DMS53 treated with DMSO at 0.1 percent for 48 hours (cell line): ENCODE measurements at regions not wholly inside any gene's neighbourhood (a gene's known extent, or its start where the extent isn't known, plus 50 kb on each side); places are given as distances from the start of the nearest gene placed in this dataset.
"Not testable (repeated sequence)": the region's sequence is repeated elsewhere in the genome, so short reads cannot be mapped to it uniquely, and the experiment has no call there.

Source experiments
- DNase-seq: peaks from one replicate; lab custom pipeline; 2025; ENCODE audit not compliant: unreplicated experiment; lab: John Stamatoyannopoulos, UW

GRCh38 chr5:25570067-25570583, 925.3 kb upstream of the CDH10 start:
- no peak for DNase-seq

- no peak for DNase-seq
Measured at GRCh38 chr5:25568989-25569625, 924.3 kb upstream of the CDH10 start.

- DNase-seq, result no peak
Measured at GRCh38 chr5:25568294-25568693, 923.5 kb upstream of the CDH10 start.

- DNase-seq, result no peak
Measured at GRCh38 chr5:25567881-25568280, 923.1 kb upstream of the CDH10 start.

GRCh38 chr5:25562656-25563055, 917.9 kb upstream of the CDH10 start:
- DNase-seq, result no peak

GRCh38 chr5:25554077-25554476, 909.3 kb upstream of the CDH10 start:
- DNase-seq, result no peak

GRCh38 chr5:25552871-25553481, 908.2 kb upstream of the CDH10 start:
- no peak for DNase-seq

- no peak for DNase-seq
Measured at GRCh38 chr5:25550793-25551192, 906.0 kb upstream of the CDH10 start.

GRCh38 chr5:25544652-25545249, 900.0 kb upstream of the CDH10 start:
- DNase-seq, result peak; percentile 83

- DNase-seq, result no peak
Measured at GRCh38 chr5:25540628-25541027, 895.9 kb upstream of the CDH10 start.

GRCh38 chr5:25539536-25539935, 894.8 kb upstream of the CDH10 start:
- DNase-seq, result no peak

GRCh38 chr5:25536461-25536860, 891.7 kb upstream of the CDH10 start:
- DNase-seq, result not testable (repeated sequence)

GRCh38 chr5:25516141-25516540, 871.4 kb upstream of the CDH10 start:
- no peak for DNase-seq

- DNase-seq, result no peak
Measured at GRCh38 chr5:25515525-25515924, 870.7 kb upstream of the CDH10 start.

GRCh38 chr5:25510692-25511091, 865.9 kb upstream of the CDH10 start:
- DNase-seq, result not testable (repeated sequence)

GRCh38 chr5:25508011-25508410, 863.2 kb upstream of the CDH10 start:
- not testable (repeated sequence) for DNase-seq

- no peak for DNase-seq
Measured at GRCh38 chr5:25500635-25501034, 855.9 kb upstream of the CDH10 start.

GRCh38 chr5:25489834-25490538, 845.2 kb upstream of the CDH10 start:
- no peak for DNase-seq

- DNase-seq, result no peak
Measured at GRCh38 chr5:25488119-25488518, 843.3 kb upstream of the CDH10 start.

- no peak for DNase-seq
Measured at GRCh38 chr5:25484391-25484790, 839.6 kb upstream of the CDH10 start.

GRCh38 chr5:25481463-25481862, 836.7 kb upstream of the CDH10 start:
- no peak for DNase-seq

GRCh38 chr5:25459082-25459481, 814.3 kb upstream of the CDH10 start:
- DNase-seq, result no peak
